ENCODE measurements at regions not wholly inside any gene's neighbourhood (a gene's known extent, or its start where the extent isn't known, plus 50 kb on each side); places are given as distances from the start of the nearest gene placed in this dataset.

GRCh38 chr10:109040622-109041021, 882.7 kb downstream of the XPNPEP1 start:
- no peak overlapping the region for H3K4me3 ChIP-seq (replicated peaks; ENCODE audit: low read depth, low read length)
- no peak for DNase-seq (ENCODE audit: low read depth)
- no peak for TF ChIP-seq CTCF (IDR thresholded peaks at IDR 0.05; ENCODE audit: low read length, missing control alignments)

GRCh38 chr10:109037978-109038377, 885.3 kb downstream of the XPNPEP1 start:
- H3K4me3 ChIP-seq (replicated peaks; ENCODE audit: low read depth, low read length) = no peak overlapping the region
- no peak for DNase-seq (ENCODE audit: low read depth)
- TF ChIP-seq CTCF (IDR thresholded peaks at IDR 0.05; ENCODE audit: low read length, missing control alignments) = no peak

- no peak overlapping the region for H3K4me3 ChIP-seq (replicated peaks; ENCODE audit: low read depth, low read length)
- TF ChIP-seq CTCF (IDR thresholded peaks at IDR 0.05; ENCODE audit: low read length, missing control alignments) = no peak
- DNase-seq (ENCODE audit: low read depth) = no peak
Measured at GRCh38 chr10:109030581-109031210, 892.6 kb downstream of the XPNPEP1 start.

GRCh38 chr10:109029870-109030269, 893.4 kb downstream of the XPNPEP1 start:
- H3K4me3 ChIP-seq (replicated peaks; ENCODE audit: low read depth, low read length) = no peak overlapping the region
- TF ChIP-seq CTCF (IDR thresholded peaks at IDR 0.05; ENCODE audit: low read length, missing control alignments) = no peak
- no peak for DNase-seq (ENCODE audit: low read depth)

- TF ChIP-seq CTCF (IDR thresholded peaks at IDR 0.05; ENCODE audit: low read length, missing control alignments) = no peak
- no peak for DNase-seq (ENCODE audit: low read depth)
- no peak overlapping the region for H3K4me3 ChIP-seq (replicated peaks; ENCODE audit: low read depth, low read length)
Measured at GRCh38 chr10:109027534-109028185, 895.7 kb downstream of the XPNPEP1 start.

- no peak for TF ChIP-seq CTCF (IDR thresholded peaks at IDR 0.05; ENCODE audit: low read length, missing control alignments)
- no peak overlapping the region for H3K4me3 ChIP-seq (replicated peaks; ENCODE audit: low read depth, low read length)
- no peak for DNase-seq (ENCODE audit: low read depth)
Measured at GRCh38 chr10:109025172-109025571, 898.1 kb downstream of the XPNPEP1 start.

Measured in fibroblast of pulmonary artery (primary cell).